ENCODE measurements at regions not wholly inside any gene's neighbourhood (a gene's known extent, or its start where the extent isn't known, plus 50 kb on each side); places are given as distances from the start of the nearest gene placed in this dataset.

GRCh38 chr2:212858496-212858895, 292.9 kb downstream of the IKZF2 start:
- TF ChIP-seq CTCF (IDR thresholded peaks at IDR 0.05), result no peak
- no peak for TF ChIP-seq FOXJ3 (CRISPR knock-in tag; IDR thresholded peaks at IDR 0.05; ENCODE audit: borderline replicate concordance)
- no peak for TF ChIP-seq MAX (CRISPR knock-in tag; IDR thresholded peaks at IDR 0.05)
- TF ChIP-seq E2F4 (CRISPR knock-in tag; IDR thresholded peaks at IDR 0.05; ENCODE audit: borderline replicate concordance, low read depth), result no peak
- no peak for TF ChIP-seq SP1 (CRISPR knock-in tag; conservative IDR thresholded peaks at IDR 0.05)
- TF ChIP-seq MYBL2 (CRISPR knock-in tag; IDR thresholded peaks at IDR 0.05), result no peak
- no peak for TF ChIP-seq ELF4 (CRISPR knock-in tag; IDR thresholded peaks at IDR 0.05; ENCODE audit: low read depth)
- TF ChIP-seq ATF1 (CRISPR knock-in tag; IDR thresholded peaks at IDR 0.05), result no peak
- no peak for TF ChIP-seq ZNF121 (CRISPR knock-in tag; IDR thresholded peaks at IDR 0.05)
- TF ChIP-seq GRHL2 (CRISPR knock-in tag; IDR thresholded peaks at IDR 0.05; ENCODE audit: insufficient replicate concordance, severe bottlenecking), result no peak
- TF ChIP-seq ATF3 (CRISPR knock-in tag; conservative IDR thresholded peaks at IDR 0.05), result no peak
- TF ChIP-seq TEAD4 (CRISPR knock-in tag; IDR thresholded peaks at IDR 0.05), result no peak
